T-cell (primary cell): ENCODE measurements at regions not wholly inside any gene's neighbourhood (a gene's known extent, or its start where the extent isn't known, plus 50 kb on each side); places are given as distances from the start of the nearest gene placed in this dataset.

Experiments used
- ATAC-seq, 4 experiments: fragments of 200-7000 bp in 3 of 4; fragments of 150-1000 bp in 1 of 4; cut with Tn5 transposase; replicated peaks in 1 of 4; 1 replicate in 3 of 4; 2 replicates in 1 of 4; pipeline ENCODE4 v1.10.0; 2021; ENCODE audit warnings: moderate library complexity in 3 of 4, mild to moderate bottlenecking in 2 of 4, moderate number of reproducible peaks in 1 of 4
- CTCF ChIA-PET, 2 donors: fragments of 300-600 bp; sonication (Branson Sonifier 250); formaldehyde crosslinking; loops; one replicate each; lab custom pipeline; 2022; ENCODE audit warnings: antibody characterized with exemption in 2 of 2; lab: Charles Lee
- POLR2A ChIA-PET, 2 donors: fragments of 300-600 bp; sonication (Branson Sonifier 250); formaldehyde crosslinking; loops; one replicate each; lab custom pipeline; 2022; ENCODE audit warnings: antibody characterized with exemption in 2 of 2; lab: Charles Lee
- DNase-seq, 35 experiments: peaks; one replicate each; pipeline versions ENCODE4 v3.0.0 to v3.0.0-alpha.2; 2013 to 2023
- H3K27ac ChIP-seq: one replicate; pipeline ENCODE4 v1.5.1; 2013; ENCODE audit warnings: low read length
- H3K27me3 ChIP-seq, 2 experiments: replicated peaks in 1 of 2; 1 replicate in 1 of 2; 2 replicates in 1 of 2; pipeline versions ENCODE4 v1.6.1 to v1.7.0; 2013; ENCODE audit warnings: low read length in 1 of 2, mixed read lengths in 1 of 2; ENCODE audit not compliant: control insufficient read depth in 2 of 2, insufficient read depth in 2 of 2; ENCODE audit errors: extremely low read depth in 1 of 2
- H3K36me3 ChIP-seq, 2 donors: 1 replicate in 1 of 2; 2 replicates in 1 of 2; pipeline versions ENCODE4 v1.6.1 to v1.7.0; 2013; ENCODE audit warnings: low read length in 1 of 2; ENCODE audit not compliant: control insufficient read depth in 2 of 2, insufficient read depth in 1 of 2; ENCODE audit errors: extremely low read depth in 1 of 2
- H3K4me1 ChIP-seq, 2 experiments: 1 replicate in 1 of 2; 2 replicates in 1 of 2; pipeline versions ENCODE4 v1.6.1 to v1.7.0; 2013; ENCODE audit warnings: low read length in 2 of 2, mixed read lengths in 1 of 2; ENCODE audit not compliant: insufficient read depth in 2 of 2, control insufficient read depth in 1 of 2; ENCODE audit errors: extremely low read depth in 1 of 2
- H3K4me3 ChIP-seq, 2 donors: 1 replicate in 1 of 2; 2 replicates in 1 of 2; pipeline versions ENCODE4 v1.5.1 to v1.7.0; 2013; ENCODE audit warnings: mild to moderate bottlenecking in 2 of 2, low read length in 1 of 2, moderate library complexity in 1 of 2; ENCODE audit not compliant: control insufficient read depth in 1 of 2; ENCODE audit errors: extremely low read depth in 1 of 2
- H3K9me3 ChIP-seq: 2 replicates; pipeline ENCODE4 v1.7.0; 2013
- H3K27ac Mint-ChIP-seq, 2 donors: one replicate each; pipeline ENCODE4 v1.8.0; 2020 to 2021; ENCODE audit warnings: mild to moderate bottlenecking in 2 of 2, mixed read lengths in 2 of 2
- H3K27me3 Mint-ChIP-seq, 2 donors: one replicate each; pipeline ENCODE4 v1.8.0; 2021 to 2022; ENCODE audit warnings: mixed read lengths in 2 of 2
- H3K36me3 Mint-ChIP-seq: one replicate; pipeline ENCODE4 v1.8.0; 2021; ENCODE audit warnings: mixed read lengths
- H3K4me1 Mint-ChIP-seq, 3 donors: one replicate each; pipeline ENCODE4 v1.8.0; 2020 to 2022; ENCODE audit warnings: mixed read lengths in 3 of 3, mild to moderate bottlenecking in 1 of 3
- H3K4me3 Mint-ChIP-seq, 3 donors: one replicate each; pipeline ENCODE4 v1.8.0; 2020 to 2022; ENCODE audit warnings: mild to moderate bottlenecking in 3 of 3, mixed read lengths in 3 of 3, moderate library complexity in 3 of 3
- H3K9me3 Mint-ChIP-seq, 3 donors: one replicate each; pipeline ENCODE4 v1.8.0; 2020 to 2022; ENCODE audit warnings: mixed read lengths in 3 of 3
- WGBS: methylation state at CpG from one replicate; pipeline ENCODE4 v1.1.5; 2013; ENCODE audit warnings: missing lambda C conversion rate; ENCODE audit not compliant: insufficient coverage; 5-methylcytosine and 5-hydroxymethylcytosine counted together

GRCh38 chr10:83371696-83372490, 767.4 kb upstream of the GHITM start:
- Mint-ChIP-seq H3K9me3 (peaks cover 7 to 15% (median 13%) of the 10 kb centered on the region in 3 donors), H3K27ac (no peak overlapping the region), H3K36me3 (no peaks in the 10 kb centered on the region), H3K27me3 (no peaks in the 10 kb centered on the region), H3K4me1 (no peaks in the 10 kb centered on the region), H3K4me3 (no peak overlapping the region)
- H3K36me3 ChIP-seq, result no peaks in the 10 kb centered on the region
- H3K27ac ChIP-seq, result no peak overlapping the region
- DNase-seq (no peak), ATAC-seq (no peak)
- WGBS, result no CpG with 5 or more reads among the region's 4 CpGs
- H3K27me3 ChIP-seq, result no peaks in the 10 kb centered on the region
- no peaks in the 10 kb centered on the region for H3K9me3 ChIP-seq
- ChIA-PET POLR2A (no interaction called here), CTCF (no interaction called here)
- no peaks in the 10 kb centered on the region for H3K4me1 ChIP-seq
- H3K4me3 ChIP-seq, result no peak overlapping the region

GRCh38 chr10:83372646-83373045, 766.7 kb upstream of the GHITM start:
- no peaks in the 10 kb centered on the region for H3K9me3 ChIP-seq
- Mint-ChIP-seq H3K36me3 (no peaks in the 10 kb centered on the region), H3K27me3 (no peaks in the 10 kb centered on the region), H3K4me3 (no peak overlapping the region), H3K27ac (no peak overlapping the region), H3K4me1 (no peaks in the 10 kb centered on the region), H3K9me3 (peaks cover 7 to 16% (median 15%) of the 10 kb centered on the region in 3 donors)
- DNase-seq, result no peak
- POLR2A ChIA-PET, result no interaction called here
- ATAC-seq, result no peak
- H3K36me3 ChIP-seq, result no peaks in the 10 kb centered on the region
- no peak overlapping the region for H3K4me3 ChIP-seq
- no peaks in the 10 kb centered on the region for H3K27me3 ChIP-seq
- no CpG with 5 or more reads among the region's 2 CpGs for WGBS
- CTCF ChIA-PET, result no interaction called here
- no peak overlapping the region for H3K27ac ChIP-seq
- no peaks in the 10 kb centered on the region for H3K4me1 ChIP-seq

- POLR2A ChIA-PET, result no interaction called here
- CTCF ChIA-PET, result no interaction called here
- H3K4me1 Mint-ChIP-seq, result no peaks in the 10 kb centered on the region
- no peaks in the 10 kb centered on the region for H3K36me3 ChIP-seq
- H3K4me3 ChIP-seq, result no peak overlapping the region
- DNase-seq (no peak), ATAC-seq (no peak)
- H3K36me3 Mint-ChIP-seq, result no peaks in the 10 kb centered on the region
- H3K9me3 ChIP-seq, result no peaks in the 10 kb centered on the region
- H3K27me3 ChIP-seq, result no peaks in the 10 kb centered on the region
- no CpG with 5 or more reads among the region's 2 CpGs for WGBS
- H3K27me3 Mint-ChIP-seq, result no peaks in the 10 kb centered on the region
- no peak overlapping the region for H3K27ac Mint-ChIP-seq
- no peak overlapping the region for H3K4me3 Mint-ChIP-seq
- H3K4me1 ChIP-seq, result no peaks in the 10 kb centered on the region
- H3K9me3 Mint-ChIP-seq, result peaks cover 7 to 17% (median 16%) of the 10 kb centered on the region in 3 donors
- no peak overlapping the region for H3K27ac ChIP-seq
Observed at GRCh38 chr10:83373671-83374070, 765.6 kb upstream of the GHITM start.

- POLR2A ChIA-PET, result no interaction called here
- no peak overlapping the region for H3K4me3 Mint-ChIP-seq
Observed at GRCh38 chr10:83374741-83375140, 764.6 kb upstream of the GHITM start.

GRCh38 chr10:83375274-83375673, 764.0 kb upstream of the GHITM start:
- Mint-ChIP-seq H3K4me1 (no peaks in the 10 kb centered on the region), H3K27ac (no peak overlapping the region), H3K36me3 (no peaks in the 10 kb centered on the region), H3K4me3 (no peak overlapping the region), H3K27me3 (no peaks in the 10 kb centered on the region), H3K9me3 (peaks cover 14 to 17% (median 16%) of the 10 kb centered on the region in 3 donors)
- no peaks in the 10 kb centered on the region for H3K36me3 ChIP-seq
- no peak overlapping the region for H3K27ac ChIP-seq
- no CpG with 5 or more reads among the region's 2 CpGs for WGBS
- H3K4me3 ChIP-seq, result no peak overlapping the region
- ChIA-PET CTCF (interaction anchor here in 1 of 2 donors (0.6 kb wide), 1 partner anchor 38 kb away, joined by 3 read pairs; no protein-coding TSS in a partner anchor), POLR2A (no interaction called here)
- no peak for DNase-seq
- H3K27me3 ChIP-seq, result no peaks in the 10 kb centered on the region
- no peaks in the 10 kb centered on the region for H3K9me3 ChIP-seq
- no peaks in the 10 kb centered on the region for H3K4me1 ChIP-seq
- ATAC-seq, result no peak

More at GRCh38 chr10:83374741-83375140, 764.6 kb upstream of the GHITM start:
- Histone ChIP-seq H3K27ac (no peak overlapping the region), H3K36me3 (no peaks in the 10 kb centered on the region), H3K4me3 (no peak overlapping the region), H3K4me1 (no peaks in the 10 kb centered on the region), H3K27me3 (no peaks in the 10 kb centered on the region), H3K9me3 (no peaks in the 10 kb centered on the region)
- no peak for ATAC-seq
- no peak for DNase-seq
- no peaks in the 10 kb centered on the region for H3K4me1 Mint-ChIP-seq
- H3K27me3 Mint-ChIP-seq, result no peaks in the 10 kb centered on the region
- no peaks in the 10 kb centered on the region for H3K36me3 Mint-ChIP-seq
- H3K9me3 Mint-ChIP-seq, result peaks cover 11 to 21% (median 19%) of the 10 kb centered on the region in 3 donors
- CTCF ChIA-PET, result no interaction called here
- H3K27ac Mint-ChIP-seq, result no peak overlapping the region

- Mint-ChIP-seq H3K36me3 (no peaks in the 10 kb centered on the region), H3K27me3 (no peaks in the 10 kb centered on the region), H3K4me1 (no peaks in the 10 kb centered on the region), H3K27ac (no peak overlapping the region), H3K4me3 (no peak overlapping the region), H3K9me3 (peaks cover 0 to 7% (median 5%) of the 10 kb centered on the region in 3 donors)
- Histone ChIP-seq H3K27ac (no peak overlapping the region), H3K9me3 (no peaks in the 10 kb centered on the region), H3K27me3 (no peaks in the 10 kb centered on the region), H3K4me1 (no peaks in the 10 kb centered on the region), H3K4me3 (no peak overlapping the region), H3K36me3 (no peaks in the 10 kb centered on the region)
- ATAC-seq (no peak), DNase-seq (no peak)
- POLR2A ChIA-PET, result no interaction called here
- CTCF ChIA-PET, result no interaction called here
- WGBS, result no CpG with 5 or more reads among the region's 1 CpG
Observed at GRCh38 chr10:83397806-83398205, 741.5 kb upstream of the GHITM start.
